Medulla oblongata (tissue), 1 donor: ENCODE measurements at regions not wholly inside any gene's neighbourhood (a gene's known extent, or its start where the extent isn't known, plus 50 kb on each side); places are given as distances from the start of the nearest gene placed in this dataset.

Experiments
- DNase-seq: peaks from one replicate; pipeline ENCODE4 v3.0.0-alpha.2; 2015; ENCODE audit errors: extremely low spot score

- DNase-seq, result no peak
Measured at GRCh38 chr1:103854279-103854678, 104.6 kb downstream of the AMY1C start.

DNA sequence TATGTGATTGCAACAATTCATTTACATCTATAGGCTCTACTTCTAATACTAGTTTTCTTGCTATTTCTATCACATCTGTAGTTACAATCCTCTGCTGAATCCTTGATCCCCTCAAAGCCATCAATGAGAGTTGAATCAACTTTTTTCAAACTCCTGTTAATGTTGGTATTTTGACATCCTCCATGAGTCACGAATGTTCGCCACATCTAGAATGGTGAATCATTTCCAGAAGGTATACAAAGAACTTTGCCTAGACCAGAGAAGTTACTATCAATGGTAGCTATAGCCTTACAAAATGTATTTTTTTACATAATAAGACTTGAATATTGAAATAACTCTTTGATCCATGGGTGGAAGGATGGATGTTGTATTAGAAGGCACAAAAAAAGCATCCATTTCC is 110.0 kb downstream of the AMY1C start:
- DNase-seq, result no peak

DNA sequence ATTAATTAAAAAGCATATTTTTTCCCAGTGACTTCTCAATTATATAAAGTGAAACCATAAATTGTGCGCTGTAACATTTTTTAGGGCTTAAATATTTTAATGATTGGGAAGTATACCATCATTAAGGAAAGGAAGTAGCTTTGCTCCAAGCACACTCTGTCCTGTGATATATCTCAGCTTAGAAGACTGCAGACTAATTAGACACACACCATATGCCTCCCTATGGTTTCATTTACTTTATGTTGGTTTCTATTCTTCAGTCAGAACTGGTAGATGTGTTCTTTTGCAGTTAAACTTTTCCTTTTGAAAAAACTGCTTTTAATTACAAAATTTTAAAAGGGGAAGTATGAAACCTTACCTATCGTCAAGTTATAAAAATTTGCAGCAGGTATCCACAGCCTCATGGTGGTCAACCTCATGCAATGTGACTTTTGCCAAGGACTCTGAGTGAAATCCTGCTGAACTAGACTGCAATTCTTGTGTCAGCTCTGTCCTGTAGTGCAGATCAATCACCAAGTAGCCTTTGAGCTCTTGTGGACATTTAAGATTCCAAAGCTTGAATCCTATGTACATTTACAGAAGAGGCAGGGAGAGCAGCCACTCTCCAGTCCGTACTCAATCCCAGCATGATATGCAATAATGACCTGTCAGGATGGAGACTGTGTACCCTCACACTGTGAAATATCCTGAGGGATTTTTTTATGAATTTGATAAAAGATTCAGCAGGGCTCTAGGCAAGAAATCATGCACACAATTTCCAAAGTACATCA is 149.1 kb downstream of the AMY1C start:
- DNase-seq, result no peak

DNA sequence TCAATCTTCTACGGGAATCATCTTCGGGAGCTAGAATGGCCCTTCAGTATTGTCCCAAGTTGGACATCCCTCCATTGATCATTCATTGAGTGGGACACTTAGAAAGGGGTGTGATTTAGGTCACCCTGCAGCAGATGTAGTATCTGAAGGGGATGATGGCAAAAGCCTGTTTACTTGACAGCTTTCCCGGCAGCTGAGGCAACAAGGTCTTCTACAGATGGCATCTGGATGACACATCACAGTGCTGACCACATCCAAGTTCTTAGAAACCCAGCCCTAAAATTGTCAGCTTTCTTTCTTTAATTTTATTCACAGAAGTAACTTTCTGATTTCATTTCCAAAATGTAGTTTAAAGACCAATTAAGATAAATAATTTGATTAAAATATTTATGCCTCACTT is 150.3 kb downstream of the AMY1C start:
- DNase-seq, result no peak

DNA sequence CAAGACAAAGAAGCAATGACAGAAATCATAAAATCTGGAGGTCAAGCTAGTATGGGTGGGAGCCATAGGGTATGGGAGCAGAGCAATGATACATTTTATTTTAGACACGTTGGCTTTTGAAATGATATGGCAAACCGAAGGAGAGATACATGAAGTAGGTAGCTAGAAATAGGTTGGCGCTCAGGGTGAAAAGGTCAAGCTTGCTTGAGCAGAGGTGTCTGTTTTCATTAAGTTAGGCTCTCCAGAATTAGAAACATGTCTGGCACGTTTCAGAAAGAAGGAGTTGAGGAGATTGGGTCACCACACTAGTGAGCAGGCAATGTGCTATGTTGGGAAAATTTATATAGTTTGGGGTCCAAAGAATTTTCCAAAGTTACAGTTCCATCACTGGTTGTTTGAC is 151.4 kb downstream of the AMY1C start:
- DNase-seq, result no peak

- no peak for DNase-seq
Measured at GRCh38 chr1:103905363-103905762, 155.7 kb downstream of the AMY1C start.

- DNase-seq, result no peak
Measured at GRCh38 chr1:103911450-103911849, 161.8 kb downstream of the AMY1C start.

GRCh38 chr1:103917795-103918194 is 168.1 kb downstream of the AMY1C start:
- DNase-seq, result no peak

- DNase-seq, result no peak
Measured at GRCh38 chr1:103931891-103932290, 182.2 kb downstream of the AMY1C start.

DNA sequence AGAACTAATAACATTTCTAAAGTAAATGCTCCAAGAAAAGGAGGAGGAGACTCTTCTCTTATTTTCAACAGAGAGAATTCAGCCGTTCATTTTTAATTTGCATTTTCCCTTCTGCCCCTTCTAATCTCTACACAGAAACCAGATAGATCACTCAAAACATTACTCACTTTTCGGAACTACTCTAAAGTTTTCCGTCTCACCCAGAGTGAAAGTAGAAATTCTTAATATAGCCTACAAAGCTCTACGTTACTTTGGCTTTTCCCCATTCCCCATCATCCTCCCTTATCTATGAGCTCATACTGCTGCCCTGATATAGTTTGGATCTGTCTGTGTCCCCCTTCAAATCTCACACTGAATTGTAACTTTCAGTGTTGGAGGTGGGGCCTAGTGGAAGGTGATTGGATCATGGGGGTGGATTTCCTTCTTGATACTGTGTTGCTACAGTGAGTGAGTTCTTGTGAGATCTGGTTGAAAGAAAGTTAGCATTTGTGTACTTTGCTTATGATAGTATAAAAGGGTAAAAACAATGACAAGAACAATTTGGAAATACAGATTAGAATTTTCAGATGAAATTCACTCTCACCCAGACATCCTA is 188.2 kb downstream of the AMY1C start:
- DNase-seq, result no peak

DNA sequence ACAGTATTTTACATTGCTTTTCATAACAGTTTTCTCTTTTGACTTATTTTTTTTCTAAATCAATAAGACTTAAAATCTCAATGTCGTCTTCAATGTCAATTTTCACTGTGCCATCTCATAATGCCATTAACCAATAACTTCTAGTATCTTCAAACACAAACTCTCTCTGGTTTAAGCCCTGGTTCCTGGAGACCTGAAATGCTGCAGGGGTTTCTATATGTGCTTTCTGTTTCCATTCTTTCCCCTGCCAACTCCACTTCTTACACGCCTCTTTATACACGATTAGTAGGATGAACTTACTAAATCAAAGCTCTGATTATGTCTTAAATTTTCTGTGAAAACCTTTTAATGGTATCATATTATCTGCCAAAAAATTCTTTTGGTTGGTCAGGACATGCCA is 191.4 kb downstream of the AMY1C start:
- DNase-seq, result no peak

GRCh38 chr1:103942029-103942428 is 192.3 kb downstream of the AMY1C start:
- no peak for DNase-seq

DNA sequence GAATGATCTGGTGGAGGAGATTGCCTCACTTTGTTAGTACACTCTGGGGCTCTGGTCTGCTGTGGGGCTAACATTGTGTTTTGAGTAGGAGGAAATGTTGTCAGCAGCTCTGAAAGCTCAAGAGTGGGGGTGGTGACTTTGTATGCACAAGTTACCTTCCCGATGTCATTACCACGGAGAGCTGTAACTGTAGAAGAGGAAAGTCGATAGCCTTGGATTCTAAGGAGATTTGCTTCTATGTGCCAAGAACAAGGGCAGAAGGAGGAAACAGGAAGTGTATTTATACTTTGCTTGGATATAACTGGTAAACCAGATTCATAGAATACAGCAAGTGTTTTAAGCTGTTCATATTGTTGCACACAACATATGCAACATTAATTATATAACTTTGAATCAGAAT is 196.1 kb downstream of the AMY1C start:
- DNase-seq, result no peak

DNA sequence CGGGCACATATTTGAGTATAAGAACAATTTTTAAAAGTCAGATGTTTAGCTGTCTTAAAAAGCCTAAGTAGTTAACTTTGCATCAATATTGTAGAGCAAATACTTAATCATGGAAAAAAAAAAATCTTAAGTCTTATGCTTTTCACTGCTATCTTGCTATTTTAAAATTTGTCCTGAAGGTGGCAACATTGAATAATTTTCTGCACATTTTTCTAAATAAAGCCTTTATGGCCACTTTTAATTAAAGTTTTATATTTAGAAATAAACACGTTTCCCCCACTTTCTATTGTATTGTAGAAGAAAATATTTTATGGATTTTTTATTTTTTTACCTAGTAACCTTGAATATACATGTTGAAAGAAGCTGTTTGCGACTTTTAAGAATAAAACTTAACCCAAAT is 198.8 kb downstream of the AMY1C start:
- peak; percentile 4 for DNase-seq

GRCh38 chr1:103949779-103950178 is 200.1 kb downstream of the AMY1C start:
- DNase-seq, result no peak

DNA sequence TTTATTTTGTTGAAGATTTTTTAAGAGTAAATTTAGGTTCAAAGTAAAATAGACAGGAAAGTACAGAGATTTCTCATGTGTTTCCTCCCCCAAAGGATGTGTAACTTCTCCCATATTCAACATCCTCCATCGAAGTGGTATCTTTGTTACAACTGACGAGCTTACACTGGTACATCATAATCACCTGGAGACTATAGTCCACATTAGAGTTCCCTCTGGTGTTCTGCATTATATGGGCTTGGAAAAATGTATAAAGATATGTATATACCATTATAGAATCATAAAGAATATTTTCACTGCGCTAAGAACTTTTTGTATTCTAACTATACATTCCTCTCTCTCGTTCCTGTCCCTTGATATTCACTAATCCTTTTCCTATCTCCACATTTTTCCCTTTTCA is 203.7 kb downstream of the AMY1C start:
- no peak for DNase-seq

GRCh38 chr1:103958699-103959098 is 209.0 kb downstream of the AMY1C start:
- no peak for DNase-seq

DNA sequence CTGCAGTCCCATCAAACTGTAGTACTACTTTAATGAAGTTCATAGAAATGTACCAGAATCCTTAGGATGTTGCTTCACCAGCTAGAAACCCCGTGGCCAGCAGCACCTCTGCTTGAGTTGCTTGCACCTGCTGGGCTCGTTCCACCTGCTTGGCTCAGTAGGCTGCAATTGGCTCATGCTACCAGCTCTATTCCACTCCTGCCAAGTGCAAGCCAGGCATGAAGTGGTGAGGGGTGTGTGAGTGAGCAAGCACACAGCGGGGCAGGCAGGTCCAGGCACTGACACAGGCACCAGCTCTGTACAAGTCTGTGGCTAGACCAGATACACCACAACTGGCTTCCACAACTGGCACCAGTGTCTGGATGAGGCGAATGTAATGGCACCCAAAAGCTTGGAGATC is 209.9 kb downstream of the AMY1C start:
- no peak for DNase-seq

GRCh38 chr1:103960045-103960444 is 210.3 kb downstream of the AMY1C start:
- DNase-seq, result no peak

- no peak for DNase-seq
Measured at GRCh38 chr1:103960710-103961109, 211.0 kb downstream of the AMY1C start.

- DNase-seq, result no peak
Measured at GRCh38 chr1:103986792-103987191, 237.1 kb downstream of the AMY1C start.

DNA sequence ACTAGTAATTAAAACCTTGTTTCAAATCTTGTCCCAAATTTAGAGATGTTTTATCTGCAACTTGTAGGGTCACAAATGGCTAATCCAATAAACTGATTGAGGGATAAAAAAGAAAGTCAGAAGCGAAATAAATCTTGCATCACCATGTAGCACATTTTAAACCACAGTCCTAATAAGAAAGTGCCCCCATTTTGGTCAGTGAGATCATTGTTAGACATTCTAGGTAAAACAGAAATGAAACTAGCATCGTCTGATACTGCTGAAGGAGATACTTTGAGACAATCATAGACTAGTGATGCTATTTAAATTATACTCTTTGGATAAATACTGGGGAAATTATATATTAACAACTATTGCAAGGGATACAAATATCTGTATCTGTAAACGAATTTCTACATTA is 247.9 kb downstream of the AMY1C start:
- DNase-seq, result no peak

DNA sequence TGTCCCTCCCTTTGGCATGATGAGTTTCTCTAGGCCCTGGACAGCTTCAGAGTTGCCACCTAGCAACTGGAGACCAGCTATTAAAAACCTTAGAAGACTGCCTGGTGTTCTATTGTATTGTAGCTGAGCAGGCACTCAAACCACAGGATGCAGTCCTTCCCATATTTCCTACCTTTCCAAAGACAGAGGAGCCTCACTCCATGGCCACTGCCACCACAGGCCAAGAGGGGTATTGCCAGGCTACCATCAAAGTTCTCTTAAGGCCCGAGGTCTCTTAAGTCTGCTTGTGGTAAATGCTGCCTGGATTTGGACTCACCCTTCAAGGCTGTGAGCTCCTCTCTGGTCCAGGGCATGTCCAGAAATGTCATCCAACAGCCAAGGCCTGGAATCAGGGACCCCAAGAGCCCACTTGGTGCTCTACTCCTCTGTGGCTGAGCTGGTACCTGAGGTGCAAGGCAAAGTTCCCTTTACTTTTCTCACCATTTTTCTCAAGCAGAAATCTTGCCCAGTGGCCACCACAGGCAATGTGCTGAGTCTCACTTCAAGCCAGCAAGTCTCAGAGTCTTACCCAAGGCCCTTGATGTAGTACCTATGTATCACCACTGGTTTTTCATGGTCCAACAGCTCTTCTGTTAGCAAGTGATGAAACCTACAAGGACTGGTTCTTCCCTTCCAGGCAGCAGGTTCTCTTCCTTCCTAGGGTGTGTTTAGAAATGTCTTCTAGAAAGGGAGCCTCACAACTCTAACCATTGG is 269.4 kb downstream of the AMY1C start:
- DNase-seq, result no peak
